ENCODE measurements at regions not wholly inside any gene's neighbourhood (a gene's known extent, or its start where the extent isn't known, plus 50 kb on each side); places are given as distances from the start of the nearest gene placed in this dataset.

DNA sequence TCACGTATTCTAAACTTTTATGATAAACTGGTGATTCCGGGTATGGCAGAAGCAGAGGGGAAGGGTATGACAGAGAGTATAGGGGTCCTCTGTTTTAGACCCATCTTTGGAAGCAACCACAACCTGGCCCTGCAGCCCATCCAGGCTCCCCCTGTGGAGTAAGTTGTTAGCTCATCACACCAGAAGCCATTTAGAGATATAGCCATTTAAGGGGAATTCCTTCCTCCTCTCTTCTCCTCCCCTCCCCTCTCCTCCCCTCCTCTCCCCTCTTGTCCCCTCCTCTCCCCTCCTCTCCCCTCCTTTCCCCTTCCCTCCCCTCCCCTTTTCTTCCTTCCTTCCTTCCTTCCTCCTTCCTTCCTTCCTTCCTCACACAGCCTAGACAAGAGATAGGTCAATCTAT lies 197.3 kb upstream of the LDB2 start:
- Histone ChIP-seq H3K36me3 (ENCODE audit: control insufficient read depth in 2 of 2, extremely low read depth in 1 of 2, insufficient read depth in 2 of 2, low read length in 2 of 2) (no peaks in the 10 kb centered on the region), H3K4me3 (ENCODE audit: control insufficient read depth in 2 of 3, extremely low read depth in 1 of 3, insufficient read depth in 2 of 3, low read depth in 1 of 3, low read length in 3 of 3) (no peak overlapping the region), H3K4me1 (ENCODE audit: control insufficient read depth, extremely low read depth, insufficient read depth, low read length) (no peaks in the 10 kb centered on the region), H3K27ac (ENCODE audit: control insufficient read depth, insufficient read depth, low read length) (no peak overlapping the region), H3K9me3 (ENCODE audit: control insufficient read depth, low read depth, low read length) (no peaks in the 10 kb centered on the region), H3K27me3 (ENCODE audit: control insufficient read depth, extremely low read depth, insufficient read depth, low read length) (no peaks in the 10 kb centered on the region), H3K79me2 (ENCODE audit: control insufficient read depth, insufficient read depth, low read length) (no peaks in the 10 kb centered on the region), H3K9me1 (ENCODE audit: control insufficient read depth, extremely low read depth, insufficient read depth, low read length) (no peaks in the 10 kb centered on the region), H4K20me1 (ENCODE audit: control insufficient read depth, extremely low read depth, insufficient read depth, low read length) (no peaks in the 10 kb centered on the region), H3K9ac (ENCODE audit: control insufficient read depth, extremely low read depth, insufficient read depth, low read length) (no peak overlapping the region), H2AFZ (ENCODE audit: control insufficient read depth, low read length) (no peak overlapping the region), H3K4me2 (ENCODE audit: control insufficient read depth, extremely low read depth, insufficient read depth, low read depth, low read length) (no peak overlapping the region)
- no peak for FAIRE-seq
- dilution Hi-C loops (cut with MboI; ENCODE audit: extremely low pct_ligation_motif_present, low sequenced_read_pairs): no loop called here
- no peak for DNase-seq (ENCODE audit: low read depth, low spot score)
- TF ChIP-seq CTCF (optimal IDR thresholded peaks at IDR 0.05 in 1 of 3, IDR thresholded peaks at IDR 0.05 in 1 of 3, conservative IDR thresholded peaks at IDR 0.05 in 1 of 3; ENCODE audit: extremely low read depth in 1 of 3, insufficient read depth in 2 of 3, low read length in 3 of 3) (no peak), EZH2 (IDR thresholded peaks at IDR 0.05; ENCODE audit: low read length) (no peak)

GRCh38 chr4:17094876-17095210 lies 196.4 kb upstream of the LDB2 start:
- no peaks in the 10 kb centered on the region for H3K27me3 ChIP-seq (ENCODE audit: control insufficient read depth, extremely low read depth, insufficient read depth, low read length)
- dilution Hi-C loops (cut with MboI; ENCODE audit: extremely low pct_ligation_motif_present, low sequenced_read_pairs): no loop called here
- no peak overlapping the region for H3K4me3 ChIP-seq (ENCODE audit: control insufficient read depth in 2 of 3, extremely low read depth in 1 of 3, insufficient read depth in 2 of 3, low read depth in 1 of 3, low read length in 3 of 3)
- H3K4me1 ChIP-seq (ENCODE audit: control insufficient read depth, extremely low read depth, insufficient read depth, low read length): no peaks in the 10 kb centered on the region
- no peaks in the 10 kb centered on the region for H3K79me2 ChIP-seq (ENCODE audit: control insufficient read depth, insufficient read depth, low read length)
- no peaks in the 10 kb centered on the region for H4K20me1 ChIP-seq (ENCODE audit: control insufficient read depth, extremely low read depth, insufficient read depth, low read length)
- DNase-seq (ENCODE audit: low read depth, low spot score) (no peak), FAIRE-seq (no peak)
- H3K4me2 ChIP-seq (ENCODE audit: control insufficient read depth, extremely low read depth, insufficient read depth, low read depth, low read length): no peak overlapping the region
- H3K9me3 ChIP-seq (ENCODE audit: control insufficient read depth, low read depth, low read length): no peaks in the 10 kb centered on the region
- H3K27ac ChIP-seq (ENCODE audit: control insufficient read depth, insufficient read depth, low read length): no peak overlapping the region
- H3K9ac ChIP-seq (ENCODE audit: control insufficient read depth, extremely low read depth, insufficient read depth, low read length): no peak overlapping the region
- H2AFZ ChIP-seq (ENCODE audit: control insufficient read depth, low read length): no peak overlapping the region
- no peaks in the 10 kb centered on the region for H3K9me1 ChIP-seq (ENCODE audit: control insufficient read depth, extremely low read depth, insufficient read depth, low read length)
- no peaks in the 10 kb centered on the region for H3K36me3 ChIP-seq (ENCODE audit: control insufficient read depth in 2 of 2, extremely low read depth in 1 of 2, insufficient read depth in 2 of 2, low read length in 2 of 2)
- TF ChIP-seq CTCF (optimal IDR thresholded peaks at IDR 0.05 in 1 of 3, IDR thresholded peaks at IDR 0.05 in 1 of 3, conservative IDR thresholded peaks at IDR 0.05 in 1 of 3; ENCODE audit: extremely low read depth in 1 of 3, insufficient read depth in 2 of 3, low read length in 3 of 3): no peak
- TF ChIP-seq EZH2 (IDR thresholded peaks at IDR 0.05; ENCODE audit: low read length): no peak

All from keratinocyte (primary cell).